ENCODE measurements at regions not wholly inside any gene's neighbourhood (a gene's known extent, or its start where the extent isn't known, plus 50 kb on each side); places are given as distances from the start of the nearest gene placed in this dataset.

GRCh38 chr11:134468081-134468668 lies 56.1 kb upstream of the B3GAT1 start:
- H3K27me3 ChIP-seq (ENCODE audit: insufficient read depth, low read length): no peaks in the 10 kb centered on the region

DNA sequence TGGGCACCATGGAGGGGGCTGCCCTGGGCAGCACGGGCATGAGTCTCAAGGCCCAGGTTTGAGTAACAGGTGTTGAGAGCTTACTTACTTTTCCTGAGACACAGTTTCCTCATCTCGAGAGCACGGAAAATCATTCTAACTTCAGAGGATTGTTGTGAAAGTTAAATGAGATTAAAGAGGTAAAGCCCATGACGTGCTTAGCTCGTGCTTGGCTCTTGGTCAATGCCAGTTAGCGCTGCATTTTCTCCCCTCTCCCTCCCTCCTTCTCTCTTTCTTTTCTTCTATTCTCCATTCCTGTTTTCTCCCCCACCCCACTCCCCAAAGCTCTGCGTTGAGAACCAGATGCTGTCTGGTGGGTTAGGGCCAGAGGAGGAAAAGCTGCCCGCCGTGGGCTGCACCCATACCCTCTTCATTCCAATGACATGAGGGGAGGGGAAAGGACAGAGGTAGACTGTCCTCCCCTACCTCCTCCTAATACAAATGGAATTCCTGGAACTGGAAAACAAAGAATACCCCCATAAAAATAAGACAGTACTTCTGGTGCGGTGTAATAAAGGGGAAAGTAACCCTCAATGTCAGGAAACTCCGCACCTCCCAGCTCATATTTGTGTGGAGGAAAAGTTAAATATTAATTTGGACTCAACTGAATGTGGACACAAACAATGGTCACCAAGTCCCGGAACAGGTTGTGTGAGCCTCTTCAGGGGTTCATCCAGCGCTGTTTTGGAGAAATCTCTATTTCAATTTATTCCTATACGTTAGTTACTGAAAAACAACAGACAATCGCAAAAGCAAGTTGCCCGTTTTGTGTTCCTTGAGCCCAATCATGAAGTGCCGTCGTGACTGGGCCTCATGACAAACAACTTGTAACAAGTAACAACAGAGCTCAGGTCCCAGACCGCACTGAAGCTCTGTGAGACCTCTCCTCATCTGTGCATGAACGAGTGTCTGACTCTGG lies 54.8 kb upstream of the B3GAT1 start:
- no peak for TF ChIP-seq EZH2 (IDR thresholded peaks at IDR 0.05; ENCODE audit: borderline replicate concordance, low read length)
- H4K20me1 ChIP-seq (ENCODE audit: insufficient read depth, low read length): no peaks in the 10 kb centered on the region
- no peaks in the 10 kb centered on the region for H3K79me2 ChIP-seq (ENCODE audit: insufficient read depth, low read length)
- no peaks in the 10 kb centered on the region for H3F3A ChIP-seq (ENCODE audit: insufficient read depth, low read length)
- no peaks in the 10 kb centered on the region for H3K27me3 ChIP-seq (ENCODE audit: insufficient read depth, low read length)
- H3K27ac ChIP-seq (ENCODE audit: low read depth, low read length, poor library complexity, severe bottlenecking): no peak overlapping the region
- H3K9ac ChIP-seq (ENCODE audit: low read length): no peak overlapping the region
- no peak overlapping the region for H2AFZ ChIP-seq (ENCODE audit: low read length)
- H3K4me1 ChIP-seq (ENCODE audit: insufficient read depth, low read length, severe bottlenecking): no peaks in the 10 kb centered on the region
- no peaks in the 10 kb centered on the region for H3K36me3 ChIP-seq (ENCODE audit: insufficient read depth, low read length)
- H3K9me3 ChIP-seq (ENCODE audit: low read length): no peaks in the 10 kb centered on the region
- H3K9me2 ChIP-seq (ENCODE audit: low read depth, low read length): no peaks in the 10 kb centered on the region
- no peak overlapping the region for H3K4me3 ChIP-seq (ENCODE audit: low read depth, low read length, poor library complexity, severe bottlenecking)
- no peak overlapping the region for H3K4me2 ChIP-seq (ENCODE audit: low read length)

More at GRCh38 chr11:134468081-134468668, 56.1 kb upstream of the B3GAT1 start:
- no peaks in the 10 kb centered on the region for H3K79me2 ChIP-seq (ENCODE audit: insufficient read depth, low read length)
- no peak overlapping the region for H3K27ac ChIP-seq (ENCODE audit: low read depth, low read length, poor library complexity, severe bottlenecking)
- H3K9me3 ChIP-seq (ENCODE audit: low read length): no peaks in the 10 kb centered on the region
- H4K20me1 ChIP-seq (ENCODE audit: insufficient read depth, low read length): no peaks in the 10 kb centered on the region
- H3K9ac ChIP-seq (ENCODE audit: low read length): no peak overlapping the region
- no peaks in the 10 kb centered on the region for H3F3A ChIP-seq (ENCODE audit: insufficient read depth, low read length)
- H2AFZ ChIP-seq (ENCODE audit: low read length): no peak overlapping the region
- no peak overlapping the region for H3K4me3 ChIP-seq (ENCODE audit: low read depth, low read length, poor library complexity, severe bottlenecking)
- no peaks in the 10 kb centered on the region for H3K36me3 ChIP-seq (ENCODE audit: insufficient read depth, low read length)
- H3K4me2 ChIP-seq (ENCODE audit: low read length): no peak overlapping the region
- TF ChIP-seq CTCF (IDR thresholded peaks at IDR 0.05; ENCODE audit: low read length) (no peak), EZH2 (IDR thresholded peaks at IDR 0.05; ENCODE audit: borderline replicate concordance, low read length) (no peak)
- H3K4me1 ChIP-seq (ENCODE audit: insufficient read depth, low read length, severe bottlenecking): no peaks in the 10 kb centered on the region
- H3K9me2 ChIP-seq (ENCODE audit: low read depth, low read length): no peaks in the 10 kb centered on the region

- Histone ChIP-seq H3K36me3 (ENCODE audit: insufficient read depth, low read length) (no peaks in the 10 kb centered on the region), H3K4me3 (ENCODE audit: low read depth, low read length, poor library complexity, severe bottlenecking) (no peak overlapping the region), H3K9me2 (ENCODE audit: low read depth, low read length) (no peaks in the 10 kb centered on the region), H3K9ac (ENCODE audit: low read length) (no peak overlapping the region), H3K79me2 (ENCODE audit: insufficient read depth, low read length) (no peaks in the 10 kb centered on the region), H3K4me2 (ENCODE audit: low read length) (no peak overlapping the region), H3K27ac (ENCODE audit: low read depth, low read length, poor library complexity, severe bottlenecking) (no peak overlapping the region), H2AFZ (ENCODE audit: low read length) (no peak overlapping the region), H3F3A (ENCODE audit: insufficient read depth, low read length) (no peaks in the 10 kb centered on the region), H3K4me1 (ENCODE audit: insufficient read depth, low read length, severe bottlenecking) (no peaks in the 10 kb centered on the region), H3K27me3 (ENCODE audit: insufficient read depth, low read length) (no peaks in the 10 kb centered on the region), H4K20me1 (ENCODE audit: insufficient read depth, low read length) (no peaks in the 10 kb centered on the region), H3K9me3 (ENCODE audit: low read length) (no peaks in the 10 kb centered on the region)
- TF ChIP-seq EZH2 (IDR thresholded peaks at IDR 0.05; ENCODE audit: borderline replicate concordance, low read length) (no peak), CTCF (IDR thresholded peaks at IDR 0.05; ENCODE audit: low read length) (no peak)
Observed at GRCh38 chr11:134466156-134466555, 54.1 kb upstream of the B3GAT1 start.

All from OCI-LY1 (cell line).